Activated naive CD4-positive, alpha-beta T cell treated with anti-CD3 and anti-CD28 coated beads for 36 hours (primary cell): ENCODE measurements at regions not wholly inside any gene's neighbourhood (a gene's known extent, or its start where the extent isn't known, plus 50 kb on each side); places are given as distances from the start of the nearest gene placed in this dataset.

Experiments
- CTCF ChIA-PET: fragments of 350-600 bp; sonication (Branson Sonifier 250); formaldehyde crosslinking; loops from one replicate; lab custom pipeline; 2021; ENCODE audit warnings: antibody characterized with exemption; lab: Charles Lee
- DNase-seq: peaks from one replicate; pipeline ENCODE4 v3.0.0-alpha.2; 2020
- H3K27ac Mint-ChIP-seq: one replicate; pipeline ENCODE4 v1.8.0; 2021; ENCODE audit warnings: mild to moderate bottlenecking, mixed read lengths
- H3K27me3 Mint-ChIP-seq: one replicate; pipeline ENCODE4 v1.8.0; 2021; ENCODE audit warnings: low read depth, mixed read lengths
- H3K36me3 Mint-ChIP-seq: one replicate; pipeline ENCODE4 v1.8.0; 2021; ENCODE audit warnings: low read depth, mixed read lengths
- H3K4me1 Mint-ChIP-seq: one replicate; pipeline ENCODE4 v1.8.0; 2021; ENCODE audit warnings: low read depth, mixed read lengths
- H3K4me3 Mint-ChIP-seq: one replicate; pipeline ENCODE4 v1.8.0; 2021; ENCODE audit warnings: mild to moderate bottlenecking, moderate library complexity, mixed read lengths
- H3K9me3 Mint-ChIP-seq: one replicate; pipeline ENCODE4 v1.8.0; 2021; ENCODE audit warnings: mixed read lengths
- intact Hi-C: fragments of 100-400 bp; cut with micrococcal nuclease; formaldehyde crosslinking; loops from one replicate; pipeline ENCODE4 v1.15.1; 2023

GRCh38 chr10:131478377-131478989, 167.0 kb upstream of the TCERG1L start:
- CTCF ChIA-PET = no interaction called here
- Mint-ChIP-seq H3K9me3 (no peaks in the 10 kb centered on the region), H3K4me3 (no peak overlapping the region), H3K36me3 (no peaks in the 10 kb centered on the region), H3K27me3 (no peaks in the 10 kb centered on the region), H3K4me1 (no peaks in the 10 kb centered on the region), H3K27ac (no peak overlapping the region)
- no peak for DNase-seq
- intact Hi-C loops = no loop called here

- Mint-ChIP-seq H3K36me3 (no peaks in the 10 kb centered on the region), H3K4me3 (no peak overlapping the region), H3K27me3 (no peaks in the 10 kb centered on the region), H3K4me1 (no peaks in the 10 kb centered on the region), H3K9me3 (no peaks in the 10 kb centered on the region), H3K27ac (no peak overlapping the region)
- DNase-seq = no peak
- CTCF ChIA-PET = interaction anchor here (0.9 kb wide), 1 partner anchor 26 kb away, joined by 3 read pairs; no protein-coding TSS in a partner anchor
- intact Hi-C loops = no loop called here
Measured at GRCh38 chr10:131480066-131480465, 168.5 kb upstream of the TCERG1L start.

- intact Hi-C loops = no loop called here
Measured at GRCh38 chr10:131480861-131481260, 169.3 kb upstream of the TCERG1L start.

GRCh38 chr10:131485732-131486131, 174.2 kb upstream of the TCERG1L start:
- H3K36me3 Mint-ChIP-seq = no peaks in the 10 kb centered on the region
- H3K27me3 Mint-ChIP-seq = no peaks in the 10 kb centered on the region
- peaks cover 3% of the 10 kb centered on the region for H3K9me3 Mint-ChIP-seq
- CTCF ChIA-PET = no interaction called here
- DNase-seq = no peak
- no peak overlapping the region for H3K27ac Mint-ChIP-seq
- intact Hi-C loops = no loop called here
- no peak overlapping the region for H3K4me3 Mint-ChIP-seq
- no peaks in the 10 kb centered on the region for H3K4me1 Mint-ChIP-seq

More at GRCh38 chr10:131480861-131481260, 169.3 kb upstream of the TCERG1L start:
- H3K27me3 Mint-ChIP-seq = no peaks in the 10 kb centered on the region
- DNase-seq = no peak
- CTCF ChIA-PET = interaction anchor here (0.7 kb wide), 1 partner anchor 26 kb away, joined by 3 read pairs; no protein-coding TSS in a partner anchor
- no peaks in the 10 kb centered on the region for H3K36me3 Mint-ChIP-seq
- no peak overlapping the region for H3K27ac Mint-ChIP-seq
- H3K4me1 Mint-ChIP-seq = no peaks in the 10 kb centered on the region
- no peaks in the 10 kb centered on the region for H3K9me3 Mint-ChIP-seq
- no peak overlapping the region for H3K4me3 Mint-ChIP-seq

GRCh38 chr10:131487822-131488221, 176.3 kb upstream of the TCERG1L start:
- no peak overlapping the region for H3K4me3 Mint-ChIP-seq
- intact Hi-C loops = no loop called here
- H3K27ac Mint-ChIP-seq = no peak overlapping the region
- DNase-seq = no peak
- no peaks in the 10 kb centered on the region for H3K36me3 Mint-ChIP-seq
- CTCF ChIA-PET = no interaction called here
- H3K4me1 Mint-ChIP-seq = no peaks in the 10 kb centered on the region
- H3K9me3 Mint-ChIP-seq = peaks cover 3% of the 10 kb centered on the region
- H3K27me3 Mint-ChIP-seq = no peaks in the 10 kb centered on the region

- intact Hi-C loops = no loop called here
- CTCF ChIA-PET = no interaction called here
Measured at GRCh38 chr10:131490991-131491594, 179.6 kb upstream of the TCERG1L start.

GRCh38 chr10:131492211-131492857, 180.8 kb upstream of the TCERG1L start:
- no peaks in the 10 kb centered on the region for H3K36me3 Mint-ChIP-seq
- H3K4me1 Mint-ChIP-seq = no peaks in the 10 kb centered on the region
- no peak overlapping the region for H3K27ac Mint-ChIP-seq
- DNase-seq = no peak
- H3K9me3 Mint-ChIP-seq = no peaks in the 10 kb centered on the region
- no peak overlapping the region for H3K4me3 Mint-ChIP-seq
- CTCF ChIA-PET = no interaction called here
- intact Hi-C loops = no loop called here
- H3K27me3 Mint-ChIP-seq = no peaks in the 10 kb centered on the region

More at GRCh38 chr10:131490991-131491594, 179.6 kb upstream of the TCERG1L start:
- no peaks in the 10 kb centered on the region for H3K36me3 Mint-ChIP-seq
- H3K27me3 Mint-ChIP-seq = no peaks in the 10 kb centered on the region
- H3K27ac Mint-ChIP-seq = no peak overlapping the region
- DNase-seq = no peak
- H3K4me1 Mint-ChIP-seq = no peaks in the 10 kb centered on the region
- H3K9me3 Mint-ChIP-seq = peaks cover 2% of the 10 kb centered on the region
- no peak overlapping the region for H3K4me3 Mint-ChIP-seq

- no peaks in the 10 kb centered on the region for H3K36me3 Mint-ChIP-seq
- CTCF ChIA-PET = no interaction called here
- no peaks in the 10 kb centered on the region for H3K9me3 Mint-ChIP-seq
- no peak overlapping the region for H3K27ac Mint-ChIP-seq
- no peaks in the 10 kb centered on the region for H3K27me3 Mint-ChIP-seq
- H3K4me1 Mint-ChIP-seq = no peaks in the 10 kb centered on the region
- intact Hi-C loops = no loop called here
- no peak for DNase-seq
- no peak overlapping the region for H3K4me3 Mint-ChIP-seq
Measured at GRCh38 chr10:131493432-131493831, 181.9 kb upstream of the TCERG1L start.

- Mint-ChIP-seq H3K9me3 (no peaks in the 10 kb centered on the region), H3K36me3 (no peaks in the 10 kb centered on the region), H3K4me1 (no peaks in the 10 kb centered on the region), H3K27me3 (no peaks in the 10 kb centered on the region), H3K4me3 (no peak overlapping the region), H3K27ac (no peak overlapping the region)
- CTCF ChIA-PET = no interaction called here
- intact Hi-C loops = no loop called here
- DNase-seq = no peak
Measured at GRCh38 chr10:131494451-131494850, 182.9 kb upstream of the TCERG1L start.

GRCh38 chr10:131495224-131495623, 183.7 kb upstream of the TCERG1L start:
- no peaks in the 10 kb centered on the region for H3K9me3 Mint-ChIP-seq
- H3K4me3 Mint-ChIP-seq = no peak overlapping the region
- CTCF ChIA-PET = no interaction called here
- H3K36me3 Mint-ChIP-seq = no peaks in the 10 kb centered on the region
- H3K27ac Mint-ChIP-seq = no peak overlapping the region
- DNase-seq = no peak
- intact Hi-C loops = no loop called here
- no peaks in the 10 kb centered on the region for H3K4me1 Mint-ChIP-seq
- no peaks in the 10 kb centered on the region for H3K27me3 Mint-ChIP-seq

GRCh38 chr10:131495892-131496291, 184.4 kb upstream of the TCERG1L start:
- CTCF ChIA-PET = no interaction called here
- H3K4me3 Mint-ChIP-seq = no peak overlapping the region
- H3K9me3 Mint-ChIP-seq = no peaks in the 10 kb centered on the region
- no peaks in the 10 kb centered on the region for H3K36me3 Mint-ChIP-seq
- no peaks in the 10 kb centered on the region for H3K4me1 Mint-ChIP-seq
- H3K27ac Mint-ChIP-seq = no peak overlapping the region
- intact Hi-C loops = no loop called here
- H3K27me3 Mint-ChIP-seq = no peaks in the 10 kb centered on the region
- no peak for DNase-seq

GRCh38 chr10:131496351-131497052, 185.0 kb upstream of the TCERG1L start:
- intact Hi-C loops = no loop called here
- Mint-ChIP-seq H3K9me3 (peaks cover 2% of the 10 kb centered on the region), H3K4me3 (no peak overlapping the region), H3K27ac (no peak overlapping the region), H3K27me3 (no peaks in the 10 kb centered on the region), H3K36me3 (no peaks in the 10 kb centered on the region), H3K4me1 (no peaks in the 10 kb centered on the region)
- no peak for DNase-seq
- CTCF ChIA-PET = no interaction called here
